ENCODE measurements at regions not wholly inside any gene's neighbourhood (a gene's known extent, or its start where the extent isn't known, plus 50 kb on each side); places are given as distances from the start of the nearest gene placed in this dataset.

DNA sequence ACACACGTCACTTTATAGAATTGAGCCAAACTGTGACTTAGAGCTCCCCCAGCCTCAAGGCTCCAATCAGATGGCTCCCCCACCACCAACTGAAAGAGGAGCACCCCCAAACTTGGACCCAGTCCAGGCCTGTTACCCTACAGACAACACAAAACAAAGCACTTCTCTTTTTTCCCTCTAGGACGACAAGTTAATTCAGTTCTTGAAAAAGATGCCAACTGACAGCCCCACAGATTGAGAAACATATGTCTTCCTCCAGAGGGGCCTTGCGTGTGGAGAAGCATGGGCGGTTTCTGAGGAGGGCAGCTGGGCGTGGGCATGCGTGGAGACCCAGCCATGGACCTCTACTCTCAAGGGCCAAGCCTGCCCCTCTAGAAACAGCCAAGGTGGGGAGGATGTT is 229.5 kb downstream of the SHQ1 start:
- TF ChIP-seq, protein P1, sequence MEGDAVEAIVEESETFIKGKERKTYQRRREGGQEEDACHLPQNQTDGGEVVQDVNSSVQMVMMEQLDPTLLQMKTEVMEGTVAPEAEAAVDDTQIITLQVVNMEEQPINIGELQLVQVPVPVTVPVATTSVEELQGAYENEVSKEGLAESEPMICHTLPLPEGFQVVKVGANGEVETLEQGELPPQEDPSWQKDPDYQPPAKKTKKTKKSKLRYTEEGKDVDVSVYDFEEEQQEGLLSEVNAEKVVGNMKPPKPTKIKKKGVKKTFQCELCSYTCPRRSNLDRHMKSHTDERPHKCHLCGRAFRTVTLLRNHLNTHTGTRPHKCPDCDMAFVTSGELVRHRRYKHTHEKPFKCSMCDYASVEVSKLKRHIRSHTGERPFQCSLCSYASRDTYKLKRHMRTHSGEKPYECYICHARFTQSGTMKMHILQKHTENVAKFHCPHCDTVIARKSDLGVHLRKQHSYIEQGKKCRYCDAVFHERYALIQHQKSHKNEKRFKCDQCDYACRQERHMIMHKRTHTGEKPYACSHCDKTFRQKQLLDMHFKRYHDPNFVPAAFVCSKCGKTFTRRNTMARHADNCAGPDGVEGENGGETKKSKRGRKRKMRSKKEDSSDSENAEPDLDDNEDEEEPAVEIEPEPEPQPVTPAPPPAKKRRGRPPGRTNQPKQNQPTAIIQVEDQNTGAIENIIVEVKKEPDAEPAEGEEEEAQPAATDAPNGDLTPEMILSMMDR (IDR thresholded peaks at IDR 0.05), result no peak
- TF ChIP-seq EZH2 (IDR thresholded peaks at IDR 0.05), result no peak
